Activated gamma-delta T cell (primary cell): ENCODE measurements at regions not wholly inside any gene's neighbourhood (a gene's known extent, or its start where the extent isn't known, plus 50 kb on each side); places are given as distances from the start of the nearest gene placed in this dataset.
"Not testable (repeated sequence)": the region's sequence is repeated elsewhere in the genome, so short reads cannot be mapped to it uniquely, and the experiment has no call there.

Experiments used
- DNase-seq: peaks from one replicate; lab custom pipeline; 2025; lab: John Stamatoyannopoulos, UW

DNA sequence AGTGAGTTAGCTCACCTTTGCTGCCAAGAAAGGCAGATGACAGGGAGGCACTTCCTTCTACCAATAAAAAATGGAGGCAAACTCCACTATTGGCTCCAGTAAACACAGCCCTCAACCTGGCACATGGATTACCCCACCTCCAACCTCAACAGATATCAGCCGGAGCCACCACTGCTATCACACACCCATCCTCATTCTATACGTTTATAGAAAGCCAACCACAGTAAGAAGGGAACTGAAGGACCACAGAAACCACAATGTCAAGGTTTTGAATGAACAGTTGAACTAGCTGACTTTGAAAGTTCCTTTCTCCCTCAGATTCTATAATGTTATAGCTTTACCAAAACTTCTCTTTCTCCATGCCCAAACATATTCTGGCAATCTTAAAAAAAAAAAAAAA lies 526.2 kb downstream of the UQCRFS1 start:
- no peak for DNase-seq

DNA sequence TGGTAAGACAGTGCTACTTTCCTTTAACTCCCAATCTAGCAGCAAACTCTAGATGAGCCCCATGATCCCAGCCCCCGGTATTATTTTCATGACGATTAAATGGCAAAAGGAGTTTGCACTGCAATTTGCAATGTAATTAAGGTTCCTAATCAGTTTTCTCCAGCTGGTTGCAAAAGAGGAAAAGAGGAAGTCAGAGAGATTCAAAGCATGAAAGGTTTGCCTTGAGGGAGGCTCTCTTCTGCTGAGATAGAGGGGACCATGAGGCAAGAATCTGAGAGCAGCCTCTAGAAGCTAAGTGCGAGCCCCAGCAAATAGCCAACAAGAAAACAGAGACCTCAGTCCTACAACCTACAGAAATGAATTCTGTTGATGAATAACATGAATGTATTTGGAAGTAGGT lies 527.1 kb downstream of the UQCRFS1 start:
- no peak for DNase-seq

DNA sequence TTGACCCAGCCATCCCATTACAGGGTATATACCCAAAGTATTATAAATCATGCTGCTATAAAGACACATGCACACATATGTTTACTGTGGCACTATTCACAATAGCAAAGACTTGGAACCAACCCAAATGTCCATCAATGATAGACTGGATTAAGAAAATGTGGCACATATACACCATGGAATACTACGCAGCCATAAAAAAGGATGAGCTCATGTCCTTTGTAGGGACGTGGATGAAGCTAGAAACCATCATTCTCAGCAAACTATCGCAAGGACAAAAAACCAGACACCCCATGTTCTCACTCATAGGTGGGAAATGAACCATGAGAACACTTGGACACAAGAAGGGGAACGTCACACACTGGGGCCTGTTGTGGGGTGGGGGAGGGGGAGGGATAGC lies 527.9 kb downstream of the UQCRFS1 start:
- DNase-seq: not testable (repeated sequence)

DNA sequence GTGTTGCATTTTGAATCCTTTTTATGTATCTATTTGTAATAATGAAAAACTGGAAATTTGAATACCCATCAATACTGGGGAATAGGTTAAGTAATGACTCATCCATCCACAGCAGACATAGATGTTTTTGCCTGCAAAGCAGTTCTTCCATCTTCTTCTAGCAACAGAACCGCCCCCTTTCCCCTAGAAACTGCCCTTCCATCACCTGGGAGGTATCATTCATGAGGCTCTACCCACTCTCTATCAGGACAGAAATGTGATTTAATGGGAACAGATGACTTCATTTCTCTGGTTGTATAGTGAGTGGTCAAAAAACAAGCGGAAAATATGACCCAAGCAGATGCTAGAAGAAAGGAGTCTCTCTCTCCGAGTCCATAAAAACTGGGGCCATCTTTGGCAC lies 532.8 kb downstream of the UQCRFS1 start:
- DNase-seq: no peak

DNA sequence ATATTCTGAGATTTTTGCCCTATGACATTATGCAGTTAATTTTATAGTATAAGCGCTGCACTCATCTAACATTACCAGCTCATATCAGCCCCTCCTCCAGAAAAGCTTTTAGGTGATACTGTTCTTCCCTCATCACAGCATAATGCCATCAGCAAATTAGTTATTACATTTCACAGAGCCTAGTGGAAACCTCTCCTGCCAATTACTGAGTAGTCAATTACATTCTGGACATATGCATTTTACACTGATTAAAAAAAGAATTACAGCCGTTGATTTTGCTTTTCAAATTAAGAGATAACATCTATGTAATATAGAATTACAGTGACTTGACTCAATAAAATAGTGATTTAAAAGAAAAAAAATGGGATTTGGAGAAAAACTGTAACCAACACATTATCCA lies 542.1 kb downstream of the UQCRFS1 start:
- no peak for DNase-seq

DNA sequence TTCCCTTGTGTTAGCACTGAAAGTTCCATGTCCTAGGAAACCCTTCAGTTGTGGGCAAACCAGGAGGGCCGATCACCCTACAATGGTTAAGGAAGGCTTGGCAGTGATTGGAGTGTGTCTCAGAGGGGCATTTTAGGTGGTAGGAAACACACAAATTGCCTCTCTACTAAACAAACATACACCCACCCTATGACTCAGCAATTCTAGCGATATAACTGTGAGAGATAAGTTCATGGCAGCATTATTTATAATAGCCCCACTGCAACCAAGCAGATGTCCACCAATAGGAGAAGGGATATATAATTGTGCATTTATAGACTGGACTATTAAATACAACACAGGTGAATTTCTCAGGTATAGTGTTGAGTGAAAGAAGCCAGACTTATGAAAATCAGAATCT lies 543.1 kb downstream of the UQCRFS1 start:
- no peak for DNase-seq

DNA sequence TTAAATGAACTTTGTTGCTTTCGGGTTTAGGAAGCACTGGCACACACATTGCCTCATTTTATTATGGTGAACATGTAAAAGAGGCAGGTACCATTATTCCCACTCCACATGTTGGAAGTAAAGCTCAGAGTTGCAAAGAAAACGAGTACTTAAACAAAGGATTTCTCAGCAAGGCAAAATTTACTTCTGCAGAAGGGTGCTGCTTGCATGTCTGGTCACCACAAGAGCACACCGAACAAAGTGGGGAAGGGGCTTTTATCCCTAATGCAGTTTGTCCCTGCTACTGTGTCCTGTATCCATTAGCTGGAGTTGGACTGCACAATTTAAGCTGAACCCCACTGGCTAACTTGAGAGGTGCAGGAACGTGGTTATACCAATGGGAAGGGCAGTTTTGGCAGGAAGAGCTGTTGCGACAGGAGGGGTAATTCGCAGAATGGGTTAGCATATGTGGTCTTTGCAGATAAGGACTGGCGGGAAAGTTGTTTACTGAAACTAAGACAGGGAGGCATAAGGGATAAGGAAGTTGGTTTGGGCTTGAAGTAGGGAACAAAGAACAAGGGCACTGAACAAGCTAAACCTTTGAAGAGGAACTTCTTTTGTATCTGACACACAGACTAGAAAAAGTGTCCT lies 545.5 kb downstream of the UQCRFS1 start:
- no peak for DNase-seq

DNA sequence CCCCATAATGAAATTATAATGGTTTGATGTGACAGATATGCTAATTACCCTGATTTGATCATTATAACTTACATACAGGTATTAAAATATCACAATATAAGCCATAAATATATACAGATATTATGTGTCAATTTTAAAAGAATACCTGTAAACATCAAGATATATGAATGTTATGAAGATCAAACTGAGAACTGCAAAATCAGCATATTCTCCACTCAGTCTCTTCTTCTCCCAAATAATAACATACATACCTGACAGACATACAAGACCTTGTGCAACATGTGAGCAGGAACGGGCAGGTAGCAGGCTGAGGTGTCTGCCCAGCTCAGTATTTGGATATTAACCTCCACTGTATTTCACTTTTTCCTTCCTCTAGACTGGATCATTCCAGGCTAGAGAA lies 547.2 kb downstream of the UQCRFS1 start:
- no peak for DNase-seq

DNA sequence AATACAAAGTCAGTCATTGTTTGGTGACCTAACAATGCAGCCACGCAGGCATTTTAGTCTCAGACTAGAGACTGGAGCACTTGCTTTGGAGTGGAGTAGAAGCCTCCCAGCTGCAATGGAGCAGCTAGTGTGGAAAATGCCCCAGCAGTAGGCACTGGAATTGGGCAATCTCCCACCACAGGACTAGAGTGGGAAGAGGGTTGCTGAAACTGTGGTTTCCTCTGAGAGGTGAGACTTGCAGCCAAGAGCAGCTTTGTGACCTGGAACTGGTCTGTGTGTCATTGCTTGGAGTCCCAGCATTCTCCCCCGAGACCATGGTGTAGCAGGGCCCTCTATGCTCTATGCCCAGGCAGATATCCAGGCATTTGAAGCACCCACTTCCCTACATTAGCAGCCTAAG lies 556.3 kb downstream of the UQCRFS1 start:
- no peak for DNase-seq

DNA sequence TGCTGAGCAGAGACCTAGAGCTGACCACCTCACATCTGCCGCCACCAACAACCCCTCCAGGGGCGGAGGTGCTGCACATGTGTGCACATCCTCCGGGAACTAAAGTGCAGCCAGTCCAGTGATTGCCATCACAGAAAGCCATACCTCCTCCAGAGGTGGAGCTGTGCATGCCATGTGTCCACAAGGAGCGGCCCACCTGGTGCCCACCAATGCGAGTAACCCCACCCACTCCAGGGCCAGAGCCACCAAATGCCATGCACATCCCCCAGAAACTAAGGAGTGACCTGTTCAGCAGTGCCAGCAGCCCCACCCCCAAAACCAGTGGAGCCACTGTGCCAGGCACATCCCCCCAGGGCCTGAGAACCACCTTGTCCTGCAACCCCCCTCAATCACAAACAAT lies 557.9 kb downstream of the UQCRFS1 start:
- no peak for DNase-seq

DNA sequence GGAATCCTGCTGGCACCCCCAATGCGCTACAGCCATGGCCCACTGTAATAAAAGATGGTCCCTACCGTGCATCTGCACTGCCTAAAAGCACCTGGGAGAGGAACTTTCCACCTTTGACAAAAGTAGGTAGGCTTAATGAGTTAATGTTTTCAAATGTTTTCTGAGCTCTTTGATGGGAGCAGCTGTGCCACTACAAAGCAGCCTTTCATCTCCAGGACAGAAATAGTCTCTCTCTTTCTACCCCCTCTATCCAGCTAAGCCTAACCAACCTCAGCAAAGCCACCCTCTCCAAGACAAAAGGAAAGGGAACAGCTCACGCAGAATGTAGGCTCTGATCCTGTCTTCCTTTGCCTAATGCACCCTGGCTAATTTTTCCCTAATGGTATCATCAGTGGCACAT lies 560.2 kb downstream of the UQCRFS1 start:
- DNase-seq: no peak

DNA sequence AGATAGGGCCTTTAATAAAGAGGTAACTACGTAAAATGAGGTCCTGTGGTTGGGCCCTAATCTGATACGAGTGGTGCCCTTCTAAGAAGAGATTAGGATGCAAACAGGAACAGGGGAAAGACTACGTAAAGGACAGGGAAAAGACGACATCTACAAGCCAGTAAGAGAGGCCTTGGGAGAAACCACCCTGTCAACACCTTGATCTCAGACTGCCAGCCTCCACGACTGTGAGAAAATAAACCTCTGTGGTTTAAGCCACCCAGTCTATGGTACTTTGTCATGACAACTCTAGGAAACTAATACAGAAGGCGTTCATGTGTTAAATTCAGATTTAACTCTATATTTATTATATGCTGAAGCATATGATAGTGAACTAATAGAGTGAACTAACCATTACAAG lies 566.3 kb downstream of the UQCRFS1 start:
- DNase-seq: no peak

DNA sequence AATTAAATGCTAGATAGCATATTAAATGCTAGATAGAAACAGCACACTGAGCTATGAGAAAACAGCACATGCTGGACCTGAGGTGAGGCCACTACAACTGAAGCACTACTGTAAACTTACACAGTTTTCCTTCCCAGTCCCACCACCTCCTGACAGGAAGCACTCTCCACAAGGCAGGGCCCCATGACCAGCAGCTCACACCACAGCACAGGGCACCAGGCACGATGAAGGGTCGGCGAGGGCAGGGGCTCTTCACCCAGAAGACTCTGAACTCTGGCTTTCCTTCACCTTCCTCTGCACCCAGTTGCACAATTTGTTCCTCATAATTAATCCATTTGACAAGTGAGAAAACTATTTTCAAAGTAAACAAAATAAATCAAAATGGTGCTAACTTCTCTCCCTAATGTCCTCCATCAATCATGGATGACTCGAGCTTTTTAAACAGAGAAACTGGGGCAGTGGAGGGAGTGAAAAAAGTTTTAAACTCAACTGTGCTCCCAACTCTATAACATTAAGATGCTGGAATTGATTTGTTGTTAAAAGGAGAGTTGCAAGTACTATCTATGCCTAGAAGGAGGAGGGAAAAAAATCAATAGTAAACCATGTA lies 568.7 kb downstream of the UQCRFS1 start:
- no peak for DNase-seq

DNA sequence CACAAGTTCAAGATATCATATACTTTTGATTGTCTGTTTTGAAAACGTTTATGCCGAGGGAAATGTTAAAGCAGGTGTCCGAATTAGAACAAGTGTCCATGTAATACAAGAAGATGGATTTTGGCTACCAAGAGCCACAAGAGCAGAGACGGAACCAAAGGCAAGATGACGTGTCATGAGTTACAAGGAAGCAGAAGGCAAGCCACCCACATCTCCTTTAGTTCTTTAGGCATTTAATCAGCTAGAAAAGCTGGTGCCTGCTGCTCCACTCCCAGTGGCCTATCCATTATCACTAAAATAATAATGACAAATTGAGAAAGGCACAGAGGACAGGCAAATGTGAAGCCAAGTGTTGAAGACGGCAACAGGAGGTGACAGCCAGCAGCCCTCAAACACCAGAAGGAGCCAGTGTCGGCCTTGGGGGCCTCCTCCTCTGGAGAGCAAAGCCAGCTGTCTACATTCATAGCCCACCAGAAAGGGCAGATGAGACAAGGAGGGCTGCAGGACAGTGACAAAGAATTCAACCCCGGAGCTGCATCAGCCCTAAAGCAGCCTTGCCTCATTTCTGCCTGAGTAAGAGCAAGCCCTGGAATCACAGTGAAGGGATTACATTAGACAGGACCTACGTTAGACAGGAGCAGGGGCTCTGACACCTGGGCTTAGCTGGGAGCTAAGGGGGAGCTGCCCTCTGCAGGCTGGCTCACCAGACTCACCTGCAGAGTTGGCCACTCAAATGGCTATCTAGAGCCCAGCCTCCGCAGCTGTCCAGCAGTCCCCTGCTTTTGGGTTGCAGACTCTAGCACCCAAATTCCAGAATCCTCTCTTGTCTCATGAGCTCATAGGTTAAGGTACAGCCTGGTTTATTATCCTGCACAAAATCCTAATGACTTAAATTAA lies 569.9 kb downstream of the UQCRFS1 start:
- DNase-seq: no peak

DNA sequence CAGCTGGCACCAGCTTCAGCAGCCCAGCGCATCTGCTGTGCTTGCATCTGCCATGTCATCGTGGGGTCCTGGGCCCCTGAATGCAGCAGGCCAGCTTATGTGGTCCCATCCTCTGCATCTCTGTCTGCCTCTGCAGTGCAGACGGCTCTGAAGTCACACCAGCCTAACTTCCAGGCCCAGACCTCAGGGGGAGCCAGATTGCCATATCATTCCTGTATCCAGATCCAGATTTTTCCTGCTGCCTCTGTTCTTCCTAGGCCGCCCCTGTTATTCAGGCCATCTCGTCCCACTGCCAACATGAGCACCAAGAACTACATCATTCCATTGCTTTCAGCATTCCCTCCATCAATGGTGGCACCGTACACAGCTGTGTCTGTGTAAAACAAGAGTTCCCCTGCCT lies 571.6 kb downstream of the UQCRFS1 start:
- no peak for DNase-seq

DNA sequence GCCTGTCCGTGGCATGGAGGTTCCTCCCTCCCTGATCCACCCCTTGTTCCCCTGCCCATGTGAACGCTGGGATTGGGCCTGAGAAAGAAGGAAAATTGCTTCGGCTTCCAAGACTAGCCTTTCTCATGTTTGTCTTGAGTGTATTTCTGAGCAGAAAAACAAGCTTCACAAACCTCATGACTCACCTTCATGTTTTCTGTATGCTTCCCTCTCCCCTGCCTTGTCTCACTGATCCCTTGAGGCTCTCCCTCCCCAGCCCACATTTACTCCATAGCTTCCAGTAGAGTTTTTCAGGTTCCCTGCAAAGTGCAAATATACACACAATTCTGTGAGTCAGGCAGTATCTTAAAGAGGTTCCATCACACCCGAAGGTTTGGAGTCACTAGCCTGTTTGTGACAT lies 572.4 kb downstream of the UQCRFS1 start:
- no peak for DNase-seq

DNA sequence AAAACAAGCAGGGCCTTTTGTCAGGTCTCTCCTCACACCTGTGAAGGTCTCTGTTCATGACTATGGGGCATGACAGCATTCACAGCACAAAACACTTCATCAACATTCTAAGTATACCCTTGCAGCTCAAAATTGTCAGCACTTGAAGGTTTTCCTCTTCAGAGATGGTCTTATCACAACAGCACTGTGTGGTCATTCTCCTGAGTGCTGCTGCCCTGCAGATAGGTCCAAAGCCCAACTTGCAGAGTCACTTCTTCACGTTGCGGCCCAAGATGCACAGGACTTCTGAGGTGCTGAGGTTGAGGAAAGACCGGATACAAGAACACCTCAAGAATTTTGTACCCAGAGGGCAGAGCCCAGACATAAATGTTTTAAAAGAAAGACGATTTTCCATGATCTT lies 574.5 kb downstream of the UQCRFS1 start:
- DNase-seq: no peak

DNA sequence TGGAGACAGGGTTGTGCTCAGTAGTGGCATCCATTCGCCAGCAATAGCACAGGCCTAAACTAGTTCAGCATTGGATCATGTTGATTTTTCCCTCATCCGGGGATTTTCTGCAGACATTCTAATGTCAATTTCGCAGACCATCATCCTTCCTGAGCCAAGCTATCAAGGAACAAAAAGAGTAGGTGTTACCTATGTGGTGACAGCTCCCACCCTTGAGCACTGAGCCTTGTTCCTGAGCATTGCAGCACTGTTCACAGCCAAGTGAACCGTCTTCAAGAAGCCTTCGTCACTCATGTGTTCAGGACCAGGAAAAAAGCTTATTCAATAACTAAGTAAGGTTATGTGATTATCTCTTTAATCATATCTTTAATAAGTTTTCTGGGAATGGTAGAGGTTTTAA lies 576.2 kb downstream of the UQCRFS1 start:
- DNase-seq: no peak

DNA sequence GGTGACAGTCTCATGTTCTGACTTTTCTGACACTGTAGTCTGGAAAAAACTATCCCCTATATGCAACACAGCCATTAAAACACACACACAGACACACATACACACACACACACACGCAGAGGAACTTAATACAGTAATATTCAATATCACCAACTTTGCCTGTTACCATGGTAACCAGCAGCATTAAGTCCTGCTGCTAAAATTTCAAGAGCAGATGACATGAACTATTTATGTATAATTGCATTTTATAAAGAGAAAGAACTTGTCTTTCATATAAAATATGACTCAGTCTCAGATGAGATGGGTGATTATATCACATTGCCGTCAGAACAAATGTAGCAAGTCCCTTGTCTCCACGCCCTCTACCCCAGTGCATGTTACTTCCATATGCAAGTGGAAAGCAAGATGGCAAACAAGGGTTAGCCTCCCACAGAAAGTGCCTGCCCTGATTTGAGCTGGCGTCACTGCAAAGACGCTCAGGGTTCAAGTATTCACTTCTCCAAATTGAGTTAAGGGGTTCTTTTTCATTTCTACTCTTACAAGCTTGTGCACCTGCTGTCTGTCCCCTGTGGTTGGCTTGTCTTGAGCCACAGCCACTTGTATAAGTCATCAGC lies 576.8 kb downstream of the UQCRFS1 start:
- no peak for DNase-seq

DNA sequence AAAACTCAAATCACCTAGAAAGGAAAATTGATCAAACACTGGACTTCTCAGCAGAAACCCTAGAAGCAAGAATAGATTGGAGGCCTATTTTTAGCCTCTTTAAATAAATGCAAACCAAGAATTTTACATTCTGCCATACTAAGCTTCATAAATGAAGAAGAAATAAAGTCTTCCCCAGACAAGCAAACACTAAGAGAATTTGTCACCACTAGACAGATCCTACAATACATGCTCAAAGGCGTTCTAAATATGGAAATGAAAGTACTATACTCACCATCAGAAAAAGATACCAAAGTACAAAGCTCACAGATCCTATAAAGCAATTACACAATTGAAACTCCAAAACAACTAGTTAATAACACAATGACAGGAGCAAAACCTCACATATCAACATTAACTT lies 578.1 kb downstream of the UQCRFS1 start:
- DNase-seq: no peak

DNA sequence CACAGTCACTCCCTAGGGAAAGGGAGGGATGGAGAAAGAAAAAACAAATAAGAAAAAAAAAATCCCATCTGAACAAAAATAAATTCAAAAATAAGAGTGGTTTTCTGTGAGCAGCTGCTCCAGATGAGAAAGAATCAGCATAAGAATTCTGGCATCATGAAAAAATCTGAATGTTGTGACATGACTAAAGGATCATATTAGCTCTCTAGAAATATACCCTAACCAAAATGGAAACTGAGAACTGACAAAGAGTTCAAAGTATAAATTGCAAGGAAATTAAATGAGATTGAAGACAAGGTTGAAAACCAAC lies 579.0 kb downstream of the UQCRFS1 start:
- DNase-seq: no peak

DNA sequence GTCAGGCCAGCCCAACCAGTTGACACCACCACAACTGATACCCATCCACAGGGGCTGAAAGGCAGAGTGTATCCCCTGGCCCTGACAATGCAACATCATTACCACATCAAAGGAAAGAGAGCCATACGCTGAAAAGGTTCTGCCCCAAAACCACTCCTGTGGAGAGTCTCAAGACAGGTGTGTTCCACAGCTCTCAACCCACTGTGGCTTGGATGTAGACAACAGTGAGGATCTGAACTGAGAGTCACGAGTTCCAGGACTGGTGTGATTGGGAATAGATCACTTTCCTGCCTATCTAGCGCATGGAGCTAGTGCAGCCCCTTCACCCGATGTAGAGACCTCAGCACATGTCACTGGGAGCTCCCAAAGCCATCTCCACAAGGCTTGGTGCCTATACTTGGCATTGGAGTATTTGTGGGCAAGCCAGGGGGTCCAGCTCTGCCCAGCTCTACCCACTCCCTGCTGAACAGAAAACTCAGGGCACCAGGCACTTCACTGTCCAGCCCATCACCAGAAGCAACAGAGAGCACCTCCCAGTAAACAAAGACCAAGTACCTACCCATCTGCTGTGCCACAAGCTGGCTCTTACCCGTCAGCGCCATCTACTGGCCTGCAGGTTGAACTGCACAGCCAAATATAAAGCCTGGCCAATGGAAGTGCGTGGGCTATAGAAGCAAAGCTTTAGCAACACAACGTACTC lies 579.5 kb downstream of the UQCRFS1 start:
- DNase-seq: no peak
